ENCODE measurements at regions not wholly inside any gene's neighbourhood (a gene's known extent, or its start where the extent isn't known, plus 50 kb on each side); places are given as distances from the start of the nearest gene placed in this dataset.

GRCh38 chr5:88583471-88583870 is 299.5 kb downstream of the MEF2C start:
- Mint-ChIP-seq H3K27ac (no peak overlapping the region), H3K4me3 (no peak overlapping the region), H3K4me1 (ENCODE audit: low read depth) (no peaks in the 10 kb centered on the region), H3K27me3 (ENCODE audit: low read depth) (no peaks in the 10 kb centered on the region), H3K36me3 (ENCODE audit: low read depth) (no peaks in the 10 kb centered on the region), H3K9me3 (peaks cover 6% of the 10 kb centered on the region)

DNA sequence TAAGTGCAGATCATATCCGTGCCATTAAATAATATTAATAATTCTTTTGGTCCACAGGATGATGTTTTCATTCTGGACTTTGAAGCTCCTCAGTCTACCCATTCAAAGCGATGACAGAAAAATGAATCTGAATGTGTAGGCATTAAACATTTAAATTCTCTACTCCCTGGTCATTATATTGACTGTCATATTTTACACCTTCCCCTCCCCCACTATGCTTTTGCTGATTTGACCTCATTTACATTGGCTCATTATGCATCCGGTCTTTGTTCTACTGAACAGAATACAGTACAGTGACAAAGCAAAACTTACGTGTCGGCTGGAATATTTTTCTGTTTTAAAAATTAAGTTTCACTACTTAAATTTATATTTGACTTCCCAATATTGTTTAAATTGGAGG is 289.7 kb upstream of the TMEM161B start:
- Mint-ChIP-seq H3K27ac (no peak overlapping the region), H3K36me3 (ENCODE audit: low read depth) (no peaks in the 10 kb centered on the region), H3K4me3 (no peak overlapping the region), H3K4me1 (ENCODE audit: low read depth) (peaks cover 2% of the 10 kb centered on the region), H3K9me3 (no peaks in the 10 kb centered on the region), H3K27me3 (ENCODE audit: low read depth) (peaks cover 12% of the 10 kb centered on the region)

GRCh38 chr5:88557881-88558280 is 289.2 kb upstream of the TMEM161B start:
- no peak overlapping the region for H3K27ac Mint-ChIP-seq
- H3K9me3 Mint-ChIP-seq = no peaks in the 10 kb centered on the region
- peaks cover 2% of the 10 kb centered on the region for H3K4me1 Mint-ChIP-seq (ENCODE audit: low read depth)
- H3K27me3 Mint-ChIP-seq (ENCODE audit: low read depth) = peaks cover 12% of the 10 kb centered on the region
- H3K4me3 Mint-ChIP-seq = no peak overlapping the region
- H3K36me3 Mint-ChIP-seq (ENCODE audit: low read depth) = no peaks in the 10 kb centered on the region

DNA sequence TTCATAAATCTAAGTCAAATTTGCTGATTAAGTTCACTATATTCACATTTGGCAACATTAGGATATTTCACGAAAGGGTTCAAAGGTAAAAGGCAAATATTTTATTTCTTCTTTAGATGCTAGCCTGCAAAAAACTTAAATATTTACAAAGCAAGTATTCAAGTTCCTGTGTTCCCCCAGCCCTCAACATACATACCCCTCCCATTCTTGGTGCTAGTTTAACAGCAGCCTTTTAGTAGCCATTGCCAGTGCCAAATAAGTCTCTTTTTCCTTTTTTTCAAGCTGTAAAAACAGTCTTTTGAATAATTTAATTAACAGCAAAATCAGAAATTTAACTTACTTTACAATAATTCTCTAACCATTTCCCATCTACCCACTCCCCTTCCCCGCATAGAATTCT is 288.5 kb upstream of the TMEM161B start:
- H3K27me3 Mint-ChIP-seq (ENCODE audit: low read depth) = peaks cover 12% of the 10 kb centered on the region
- H3K36me3 Mint-ChIP-seq (ENCODE audit: low read depth) = no peaks in the 10 kb centered on the region
- H3K4me3 Mint-ChIP-seq = no peak overlapping the region
- H3K9me3 Mint-ChIP-seq = no peaks in the 10 kb centered on the region
- no peak overlapping the region for H3K27ac Mint-ChIP-seq
- H3K4me1 Mint-ChIP-seq (ENCODE audit: low read depth) = peaks cover 2% of the 10 kb centered on the region

- Mint-ChIP-seq H3K27ac (no peak overlapping the region), H3K9me3 (no peaks in the 10 kb centered on the region), H3K4me1 (ENCODE audit: low read depth) (peaks cover 2% of the 10 kb centered on the region), H3K27me3 (ENCODE audit: low read depth) (peaks cover 12% of the 10 kb centered on the region), H3K36me3 (ENCODE audit: low read depth) (no peaks in the 10 kb centered on the region), H3K4me3 (no peak overlapping the region)
Observed at GRCh38 chr5:88556406-88556805, 287.8 kb upstream of the TMEM161B start.

DNA sequence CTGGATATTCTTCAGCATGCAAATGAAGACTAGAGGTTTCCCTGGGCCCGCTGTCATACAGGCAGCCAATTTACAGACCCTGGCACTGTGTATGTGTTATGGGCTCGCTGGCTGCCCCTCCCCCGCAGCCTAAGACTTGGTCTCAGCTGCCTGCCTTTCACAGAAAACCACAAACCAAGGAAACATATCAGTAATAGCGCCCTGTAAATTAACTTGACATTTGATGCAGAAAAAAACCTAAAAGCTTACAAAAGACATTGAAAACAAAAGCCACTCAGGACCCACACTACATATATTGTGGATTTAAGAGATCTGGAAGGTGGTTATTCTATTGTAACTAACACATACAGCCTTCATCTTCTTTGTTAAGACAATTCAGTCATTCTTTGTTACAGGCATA is 287.0 kb upstream of the TMEM161B start:
- H3K4me3 Mint-ChIP-seq = no peak overlapping the region

DNA sequence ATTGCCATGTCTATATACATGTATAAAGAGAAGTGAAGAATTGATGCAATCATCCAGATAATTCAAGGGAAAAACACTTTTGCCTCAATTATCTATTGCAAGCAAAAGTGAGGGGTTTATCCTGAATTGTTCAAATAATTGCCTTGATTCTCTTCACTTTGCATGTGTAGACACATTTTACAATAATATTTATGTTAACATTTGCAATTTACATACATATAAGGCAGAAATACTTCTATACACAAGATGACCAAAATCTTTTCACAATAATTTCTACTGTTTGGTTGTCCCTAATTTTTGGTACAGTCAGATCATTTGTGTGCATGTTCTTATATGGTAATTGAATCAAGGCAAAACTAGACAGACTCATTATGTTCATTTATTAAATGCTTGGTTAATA is 285.3 kb upstream of the TMEM161B start:
- Mint-ChIP-seq H3K4me3 (no peak overlapping the region), H3K27ac (no peak overlapping the region), H3K27me3 (ENCODE audit: low read depth) (peaks cover 12% of the 10 kb centered on the region)

More for the DNA sequence above, 287.0 kb upstream of the TMEM161B start:
- no peaks in the 10 kb centered on the region for H3K9me3 Mint-ChIP-seq
- no peaks in the 10 kb centered on the region for H3K36me3 Mint-ChIP-seq (ENCODE audit: low read depth)
- no peak overlapping the region for H3K27ac Mint-ChIP-seq
- H3K27me3 Mint-ChIP-seq (ENCODE audit: low read depth) = peaks cover 12% of the 10 kb centered on the region
- peaks cover 2% of the 10 kb centered on the region for H3K4me1 Mint-ChIP-seq (ENCODE audit: low read depth)

GRCh38 chr5:88553136-88553875 is 284.7 kb upstream of the TMEM161B start:
- no peaks in the 10 kb centered on the region for H3K36me3 Mint-ChIP-seq (ENCODE audit: low read depth)
- H3K4me3 Mint-ChIP-seq = no peak overlapping the region
- H3K9me3 Mint-ChIP-seq = no peaks in the 10 kb centered on the region
- H3K27me3 Mint-ChIP-seq (ENCODE audit: low read depth) = peaks cover 12% of the 10 kb centered on the region
- H3K4me1 Mint-ChIP-seq (ENCODE audit: low read depth) = peaks cover 2% of the 10 kb centered on the region
- H3K27ac Mint-ChIP-seq = no peak overlapping the region

More for the DNA sequence above, 285.3 kb upstream of the TMEM161B start:
- no peaks in the 10 kb centered on the region for H3K36me3 Mint-ChIP-seq (ENCODE audit: low read depth)
- no peaks in the 10 kb centered on the region for H3K9me3 Mint-ChIP-seq
- H3K4me1 Mint-ChIP-seq (ENCODE audit: low read depth) = peaks cover 2% of the 10 kb centered on the region

- H3K27me3 Mint-ChIP-seq (ENCODE audit: low read depth) = peaks cover 11% of the 10 kb centered on the region
- peaks cover 2% of the 10 kb centered on the region for H3K4me1 Mint-ChIP-seq (ENCODE audit: low read depth)
- no peak overlapping the region for H3K27ac Mint-ChIP-seq
- no peaks in the 10 kb centered on the region for H3K36me3 Mint-ChIP-seq (ENCODE audit: low read depth)
- no peak overlapping the region for H3K4me3 Mint-ChIP-seq
- no peaks in the 10 kb centered on the region for H3K9me3 Mint-ChIP-seq
Observed at GRCh38 chr5:88552426-88552825, 283.8 kb upstream of the TMEM161B start.

DNA sequence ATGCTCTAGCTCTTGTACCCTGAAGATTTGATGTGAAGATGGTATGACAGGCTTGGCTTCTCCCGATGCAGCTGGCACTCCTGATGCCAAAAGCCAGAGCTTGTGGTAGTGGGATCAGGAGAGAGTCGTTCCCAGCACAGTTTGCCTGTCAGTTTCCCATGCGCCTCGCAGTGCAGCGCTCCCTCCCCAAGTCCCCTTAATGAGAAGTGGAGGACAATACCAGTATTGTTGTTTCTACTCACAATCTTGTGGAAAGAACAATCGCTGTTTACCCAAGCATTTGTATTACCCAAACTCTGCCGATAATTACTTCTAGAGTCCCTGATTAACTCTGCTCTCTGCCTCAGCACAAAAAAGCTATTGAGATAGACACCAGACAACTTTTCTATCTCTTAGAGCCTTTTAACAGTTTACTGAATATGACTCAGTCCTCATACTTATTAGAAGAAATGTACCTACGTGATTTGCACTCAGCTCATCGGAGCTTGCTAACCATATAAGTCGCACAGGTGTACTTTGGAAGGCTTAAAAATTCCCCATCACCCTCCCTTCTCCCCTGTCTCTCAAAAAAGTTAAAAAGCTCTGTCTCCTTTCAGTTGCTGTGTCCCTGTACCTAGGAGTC is 283.2 kb upstream of the TMEM161B start:
- no peaks in the 10 kb centered on the region for H3K9me3 Mint-ChIP-seq
- peaks cover 8% of the 10 kb centered on the region for H3K27me3 Mint-ChIP-seq (ENCODE audit: low read depth)
- H3K27ac Mint-ChIP-seq = no peak overlapping the region
- H3K4me1 Mint-ChIP-seq (ENCODE audit: low read depth) = peaks cover 2% of the 10 kb centered on the region
- H3K36me3 Mint-ChIP-seq (ENCODE audit: low read depth) = no peaks in the 10 kb centered on the region
- no peak overlapping the region for H3K4me3 Mint-ChIP-seq

DNA sequence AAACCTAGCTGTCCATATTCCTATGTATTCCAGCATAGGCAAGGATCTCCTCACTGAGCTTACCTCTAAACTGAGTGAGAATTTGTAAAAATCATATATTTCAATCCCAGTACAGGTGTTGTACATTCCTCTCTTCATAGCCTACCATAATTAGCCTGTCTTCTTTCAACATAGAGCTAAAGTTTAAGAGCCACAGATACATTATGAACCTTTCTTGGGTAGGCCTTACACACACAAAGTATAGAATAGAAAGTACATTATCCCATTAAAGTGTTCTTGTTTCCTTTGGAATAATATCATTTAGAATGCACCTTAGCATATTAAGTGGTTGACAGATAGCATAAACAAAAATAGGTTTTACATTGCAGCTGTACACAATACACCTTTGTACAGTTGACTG is 282.1 kb upstream of the TMEM161B start:
- Mint-ChIP-seq H3K36me3 (ENCODE audit: low read depth) (no peaks in the 10 kb centered on the region), H3K27me3 (ENCODE audit: low read depth) (peaks cover 3% of the 10 kb centered on the region), H3K9me3 (no peaks in the 10 kb centered on the region), H3K4me1 (ENCODE audit: low read depth) (peaks cover 1% of the 10 kb centered on the region), H3K27ac (no peak overlapping the region), H3K4me3 (no peak overlapping the region)

DNA sequence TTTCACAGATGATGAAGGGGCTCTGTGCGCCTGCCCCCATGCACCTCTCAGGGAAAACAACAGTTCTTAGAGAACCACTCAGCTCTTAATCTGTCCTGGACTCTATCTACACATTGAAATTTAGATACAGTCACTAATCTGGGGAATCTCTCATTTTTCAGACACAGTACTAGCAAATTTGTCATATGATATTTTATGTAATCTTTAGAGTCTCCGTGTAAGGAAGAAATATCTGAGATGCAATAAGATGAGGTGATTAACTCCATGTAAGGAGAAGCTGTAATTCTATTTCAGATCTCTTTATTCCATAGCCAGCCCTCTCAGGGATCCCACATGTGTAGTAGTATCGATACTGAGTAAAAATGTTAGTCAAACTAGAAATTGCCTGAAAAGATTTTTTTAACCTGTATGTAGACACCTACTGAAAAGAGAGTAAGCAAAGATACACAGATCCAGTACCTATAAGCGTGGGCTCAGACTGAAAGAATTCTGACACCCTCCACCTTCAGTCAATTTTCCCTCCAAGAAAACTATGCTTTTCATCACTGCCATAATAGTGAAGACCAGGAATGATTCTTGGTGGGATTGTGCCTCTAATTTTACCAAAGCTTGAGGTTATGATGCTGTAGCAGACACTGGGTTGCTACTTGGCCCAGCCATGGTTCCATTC is 279.6 kb upstream of the TMEM161B start:
- H3K36me3 Mint-ChIP-seq (ENCODE audit: low read depth) = no peaks in the 10 kb centered on the region

DNA sequence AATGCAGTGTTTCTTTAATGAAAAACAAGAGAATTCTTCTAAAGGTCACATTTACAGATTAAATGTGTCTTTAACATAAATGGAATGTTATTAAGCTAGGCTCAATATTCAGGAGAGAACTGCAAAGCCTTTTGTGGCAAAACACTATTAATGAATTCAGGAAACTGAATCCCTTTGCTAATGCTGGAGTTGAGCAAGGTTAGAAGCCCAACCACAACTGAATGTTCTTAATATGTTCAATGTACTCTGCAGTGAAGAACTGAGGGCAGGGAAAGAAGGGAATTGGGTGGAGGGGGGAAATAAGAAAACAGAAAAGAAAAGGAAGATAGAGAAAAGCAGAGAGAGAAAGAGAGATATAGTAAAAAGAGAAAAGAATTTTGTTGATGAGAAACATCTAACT is 276.7 kb upstream of the TMEM161B start:
- Mint-ChIP-seq H3K36me3 (ENCODE audit: low read depth) (no peaks in the 10 kb centered on the region), H3K4me1 (ENCODE audit: low read depth) (no peaks in the 10 kb centered on the region), H3K4me3 (no peak overlapping the region), H3K9me3 (no peaks in the 10 kb centered on the region), H3K27ac (no peak overlapping the region), H3K27me3 (ENCODE audit: low read depth) (no peaks in the 10 kb centered on the region)

More for the DNA sequence above, 279.6 kb upstream of the TMEM161B start:
- Mint-ChIP-seq H3K4me3 (no peak overlapping the region), H3K27me3 (ENCODE audit: low read depth) (no peaks in the 10 kb centered on the region), H3K9me3 (no peaks in the 10 kb centered on the region), H3K4me1 (ENCODE audit: low read depth) (no peaks in the 10 kb centered on the region), H3K27ac (no peak overlapping the region)

- Mint-ChIP-seq H3K27ac (no peak overlapping the region), H3K27me3 (ENCODE audit: low read depth) (no peaks in the 10 kb centered on the region), H3K4me1 (ENCODE audit: low read depth) (no peaks in the 10 kb centered on the region), H3K4me3 (no peak overlapping the region), H3K36me3 (ENCODE audit: low read depth) (no peaks in the 10 kb centered on the region), H3K9me3 (no peaks in the 10 kb centered on the region)
Observed at GRCh38 chr5:88544671-88545070, 276.0 kb upstream of the TMEM161B start.

- no peaks in the 10 kb centered on the region for H3K27me3 Mint-ChIP-seq (ENCODE audit: low read depth)
- H3K9me3 Mint-ChIP-seq = no peaks in the 10 kb centered on the region
- no peaks in the 10 kb centered on the region for H3K4me1 Mint-ChIP-seq (ENCODE audit: low read depth)
- no peaks in the 10 kb centered on the region for H3K36me3 Mint-ChIP-seq (ENCODE audit: low read depth)
- H3K4me3 Mint-ChIP-seq = no peak overlapping the region
- H3K27ac Mint-ChIP-seq = no peak overlapping the region
Observed at GRCh38 chr5:88544136-88544645, 275.5 kb upstream of the TMEM161B start.
